ENCODE measurements at regions not wholly inside any gene's neighbourhood (a gene's known extent, or its start where the extent isn't known, plus 50 kb on each side); places are given as distances from the start of the nearest gene placed in this dataset.

- Mint-ChIP-seq H3K27me3 (ENCODE audit: insufficient read depth) (no peaks in the 10 kb centered on the region), H3K4me3 (no peak overlapping the region), H3K9me3 (peaks cover 19% of the 10 kb centered on the region), H3K4me1 (peaks cover 22% of the 10 kb centered on the region), H3K27ac (no peak overlapping the region), H3K36me3 (ENCODE audit: low read depth) (peaks cover 2% of the 10 kb centered on the region)
- H3K4me1 ChIP-seq (ENCODE audit: control insufficient read depth, insufficient read depth, low read length) = peaks cover 4% of the 10 kb centered on the region
- H3K27me3 ChIP-seq (ENCODE audit: control insufficient read depth, insufficient read depth, low read length, poor library complexity, severe bottlenecking) = no peaks in the 10 kb centered on the region
- no peak for DNase-seq
- H3K27ac ChIP-seq (ENCODE audit: low read depth, low read length) = no peak overlapping the region
- H3K9ac ChIP-seq (ENCODE audit: extremely low read depth, low read length, poor library complexity, severe bottlenecking) = no peak overlapping the region
- no peak for TF ChIP-seq CTCF (conservative IDR thresholded peaks at IDR 0.05)
- 90 to 100% methylated on average over 1 of the region's 1 CpG for WGBS, 2 experiments (ENCODE audit: insufficient coverage in 1 of 2, insufficient read length in 1 of 2)
- no peak overlapping the region for H3K4me3 ChIP-seq (ENCODE audit: low read length)
- no peaks in the 10 kb centered on the region for H3K36me3 ChIP-seq (ENCODE audit: control insufficient read depth, insufficient read depth, low read length)
- peaks cover 35% of the 10 kb centered on the region for H3K9me3 ChIP-seq (ENCODE audit: control insufficient read depth, low read length)
Observed at GRCh38 chr14:66109426-66109825, 376.7 kb upstream of the CCDC196 start.

- H3K27ac Mint-ChIP-seq = no peak overlapping the region
- H3K27me3 Mint-ChIP-seq (ENCODE audit: insufficient read depth) = no peaks in the 10 kb centered on the region
- WGBS, 2 experiments (ENCODE audit: insufficient coverage in 1 of 2, insufficient read length in 1 of 2) = 86 to 96% methylated on average over 2 to 6 of the region's 6 CpGs
- TF ChIP-seq CTCF (conservative IDR thresholded peaks at IDR 0.05) = no peak
- Histone ChIP-seq H3K4me3 (ENCODE audit: low read length) (no peak overlapping the region), H3K9ac (ENCODE audit: extremely low read depth, low read length, poor library complexity, severe bottlenecking) (no peak overlapping the region), H3K4me1 (ENCODE audit: control insufficient read depth, insufficient read depth, low read length) (no peaks in the 10 kb centered on the region), H3K9me3 (ENCODE audit: control insufficient read depth, low read length) (peaks cover 35% of the 10 kb centered on the region), H3K36me3 (ENCODE audit: control insufficient read depth, insufficient read depth, low read length) (no peaks in the 10 kb centered on the region), H3K27ac (ENCODE audit: low read depth, low read length) (no peak overlapping the region), H3K27me3 (ENCODE audit: control insufficient read depth, insufficient read depth, low read length, poor library complexity, severe bottlenecking) (no peaks in the 10 kb centered on the region)
- peaks cover 2% of the 10 kb centered on the region for H3K36me3 Mint-ChIP-seq (ENCODE audit: low read depth)
- no peak overlapping the region for H3K4me3 Mint-ChIP-seq
- peaks cover 14% of the 10 kb centered on the region for H3K4me1 Mint-ChIP-seq
- DNase-seq = no peak
- peaks cover 19% of the 10 kb centered on the region for H3K9me3 Mint-ChIP-seq
Observed at GRCh38 chr14:66111891-66112290, 374.3 kb upstream of the CCDC196 start.

GRCh38 chr14:66114071-66114470 is 372.1 kb upstream of the CCDC196 start:
- Mint-ChIP-seq H3K9me3 (peaks cover 9% of the 10 kb centered on the region), H3K4me1 (peaks cover 23% of the 10 kb centered on the region), H3K27me3 (ENCODE audit: insufficient read depth) (no peaks in the 10 kb centered on the region), H3K27ac (no peak overlapping the region), H3K36me3 (ENCODE audit: low read depth) (peaks cover 2% of the 10 kb centered on the region), H3K4me3 (no peak overlapping the region)
- TF ChIP-seq CTCF (conservative IDR thresholded peaks at IDR 0.05) = no peak
- no peaks in the 10 kb centered on the region for H3K4me1 ChIP-seq (ENCODE audit: control insufficient read depth, insufficient read depth, low read length)
- 84 to 90% methylated on average over 3 of the region's 3 CpGs for WGBS, 2 experiments (ENCODE audit: insufficient coverage in 1 of 2, insufficient read length in 1 of 2)
- no peaks in the 10 kb centered on the region for H3K27me3 ChIP-seq (ENCODE audit: control insufficient read depth, insufficient read depth, low read length, poor library complexity, severe bottlenecking)
- no peaks in the 10 kb centered on the region for H3K36me3 ChIP-seq (ENCODE audit: control insufficient read depth, insufficient read depth, low read length)
- H3K4me3 ChIP-seq (ENCODE audit: low read length) = no peak overlapping the region
- peaks cover 19% of the 10 kb centered on the region for H3K9me3 ChIP-seq (ENCODE audit: control insufficient read depth, low read length)
- no peak overlapping the region for H3K27ac ChIP-seq (ENCODE audit: low read depth, low read length)
- DNase-seq = no peak
- H3K9ac ChIP-seq (ENCODE audit: extremely low read depth, low read length, poor library complexity, severe bottlenecking) = no peak overlapping the region

Measured in endodermal cell (in vitro differentiated cells).